Small intestine (tissue), 7 donors: ENCODE measurements at regions not wholly inside any gene's neighbourhood (a gene's known extent, or its start where the extent isn't known, plus 50 kb on each side); places are given as distances from the start of the nearest gene placed in this dataset.

Source experiments
- DNase-seq, 2 donors: peaks; one replicate each; pipeline versions ENCODE4 v3.0.0 to v3.0.0-alpha.2; 2013
- FAIRE-seq: peaks from 2 replicates; lab custom pipeline; 2012; peaks lifted over from hg19 to GRCh38; lab: Jason Lieb, UNC
- H3K27ac ChIP-seq, 3 donors: one replicate each; pipeline ENCODE4 v1.5.1; 2013; ENCODE audit warnings: low read length in 2 of 3, mild to moderate bottlenecking in 2 of 3, control low read depth in 1 of 3, inconsistent platforms in 1 of 3, low read depth in 1 of 3, moderate library complexity in 1 of 3
- H3K27me3 ChIP-seq, 3 donors: one replicate each; pipeline ENCODE4 v1.6.1; 2013; ENCODE audit warnings: low read length in 3 of 3, inconsistent platforms in 1 of 3; ENCODE audit not compliant: control insufficient read depth in 3 of 3, insufficient read depth in 3 of 3
- H3K36me3 ChIP-seq, 3 donors: one replicate each; pipeline ENCODE4 v1.6.1; 2013; ENCODE audit warnings: low read length in 3 of 3, inconsistent platforms in 1 of 3, low read depth in 1 of 3, mild to moderate bottlenecking in 1 of 3, moderate library complexity in 1 of 3; ENCODE audit not compliant: control insufficient read depth in 3 of 3, insufficient read depth in 2 of 3
- H3K4me1 ChIP-seq, 3 donors: one replicate each; pipeline ENCODE4 v1.6.1; 2013; ENCODE audit warnings: low read length in 2 of 3, inconsistent platforms in 1 of 3, low read depth in 1 of 3, mild to moderate bottlenecking in 1 of 3, moderate library complexity in 1 of 3; ENCODE audit not compliant: control insufficient read depth in 3 of 3, insufficient read depth in 2 of 3
- H3K4me3 ChIP-seq, 3 donors: one replicate each; pipeline ENCODE4 v1.5.1; 2013; ENCODE audit warnings: low read length in 3 of 3, control low read depth in 1 of 3, inconsistent platforms in 1 of 3, low read depth in 1 of 3, mild to moderate bottlenecking in 1 of 3, moderate library complexity in 1 of 3
- H3K9me3 ChIP-seq, 2 donors: one replicate each; pipeline ENCODE4 v1.6.1; 2013; ENCODE audit warnings: low read depth in 1 of 2, low read length in 1 of 2; ENCODE audit not compliant: control insufficient read depth in 2 of 2, insufficient read depth in 1 of 2
- WGBS, 3 donors: extraction: QIAGEN DNeasy Blood & Tissue Kit; methylation state at CpG; one replicate each; pipeline ENCODE4 v1.1.7; 2013; 5-methylcytosine and 5-hydroxymethylcytosine counted together
- donor health status: healthy with polysubstance abuse.
- donor health status: control.
- donor health status: control.
- donor health status: Bipolar disorder and iron deficiency.
- donor health status: healthy.

- Histone ChIP-seq H3K9me3 (no peaks in the 10 kb centered on the region), H3K36me3 (no peaks in the 10 kb centered on the region), H3K27ac (no peak overlapping the region), H3K27me3 (no peaks in the 10 kb centered on the region), H3K4me1 (no peaks in the 10 kb centered on the region), H3K4me3 (no peak overlapping the region)
- DNase-seq = no peak
- no peak for FAIRE-seq
- 81 to 89% (median 88%) methylated on average over 28 of the region's 28 CpGs for WGBS, 3 donors
Observed at GRCh38 chr16:55033225-55034156, 102.8 kb downstream of the IRX5 start.

- no peak for FAIRE-seq
- no peaks in the 10 kb centered on the region for H3K27me3 ChIP-seq
- no peak overlapping the region for H3K27ac ChIP-seq
- H3K36me3 ChIP-seq = no peaks in the 10 kb centered on the region
- DNase-seq = peak; percentile 41 to 54
- H3K4me1 ChIP-seq = no peaks in the 10 kb centered on the region
- no peaks in the 10 kb centered on the region for H3K9me3 ChIP-seq
- H3K4me3 ChIP-seq = no peak overlapping the region
- 27 to 35% (median 28%) methylated on average over 9 of the region's 9 CpGs for WGBS, 3 donors
Observed at GRCh38 chr16:55035029-55035428, 104.4 kb downstream of the IRX5 start.

- no peaks in the 10 kb centered on the region for H3K27me3 ChIP-seq
- H3K4me1 ChIP-seq = no peaks in the 10 kb centered on the region
- FAIRE-seq (no peak), DNase-seq (no peak)
- 76 to 79% (median 77%) methylated on average over 4 of the region's 4 CpGs for WGBS, 3 donors
- no peak overlapping the region for H3K27ac ChIP-seq
- H3K4me3 ChIP-seq = no peak overlapping the region
- no peaks in the 10 kb centered on the region for H3K36me3 ChIP-seq
- no peaks in the 10 kb centered on the region for H3K9me3 ChIP-seq
Observed at GRCh38 chr16:55035956-55036355, 105.3 kb downstream of the IRX5 start.

- Histone ChIP-seq H3K4me3 (no peak overlapping the region), H3K4me1 (no peaks in the 10 kb centered on the region), H3K36me3 (no peaks in the 10 kb centered on the region), H3K27me3 (no peaks in the 10 kb centered on the region), H3K27ac (no peak overlapping the region), H3K9me3 (no peaks in the 10 kb centered on the region)
- DNase-seq = no peak
- no peak for FAIRE-seq
- WGBS, 3 donors = 85 to 92% (median 88%) methylated on average over 14 of the region's 14 CpGs
Observed at GRCh38 chr16:55036371-55036821, 105.7 kb downstream of the IRX5 start.

- H3K27ac ChIP-seq = no peak overlapping the region
- FAIRE-seq (no peak), DNase-seq (no peak)
- H3K4me1 ChIP-seq = no peaks in the 10 kb centered on the region
- H3K27me3 ChIP-seq = no peaks in the 10 kb centered on the region
- no peak overlapping the region for H3K4me3 ChIP-seq
- H3K36me3 ChIP-seq = no peaks in the 10 kb centered on the region
- H3K9me3 ChIP-seq = no peaks in the 10 kb centered on the region
- 61 to 79% (median 66%) methylated on average over 4 of the region's 4 CpGs for WGBS, 3 donors
Observed at GRCh38 chr16:55037046-55037445, 106.4 kb downstream of the IRX5 start.

- Histone ChIP-seq H3K27me3 (no peaks in the 10 kb centered on the region), H3K36me3 (no peaks in the 10 kb centered on the region), H3K4me1 (no peaks in the 10 kb centered on the region), H3K4me3 (no peak overlapping the region), H3K27ac (no peak overlapping the region), H3K9me3 (no peaks in the 10 kb centered on the region)
- DNase-seq (no peak), FAIRE-seq (no peak)
- 16 to 26% (median 18%) methylated on average over 5 of the region's 5 CpGs for WGBS, 3 donors
Observed at GRCh38 chr16:55037966-55038365, 107.3 kb downstream of the IRX5 start.

- DNase-seq = no peak
- 65 to 80% (median 77%) methylated on average over 6 of the region's 6 CpGs for WGBS, 3 donors
- Histone ChIP-seq H3K27ac (no peak overlapping the region), H3K27me3 (peaks cover 0 to 2% (median 0%) of the 10 kb centered on the region in 3 donors), H3K9me3 (no peaks in the 10 kb centered on the region), H3K36me3 (no peaks in the 10 kb centered on the region), H3K4me3 (no peak overlapping the region), H3K4me1 (no peaks in the 10 kb centered on the region)
- no peak for FAIRE-seq
Observed at GRCh38 chr16:55039042-55039441, 108.4 kb downstream of the IRX5 start.

GRCh38 chr16:55039511-55039910 lies 108.8 kb downstream of the IRX5 start:
- H3K27me3 ChIP-seq = peaks cover 0 to 2% (median 0%) of the 10 kb centered on the region in 3 donors
- no peak for FAIRE-seq

More at GRCh38 chr16:55039511-55039910, 108.8 kb downstream of the IRX5 start:
- H3K4me3 ChIP-seq = no peak overlapping the region
- H3K4me1 ChIP-seq = no peaks in the 10 kb centered on the region
- DNase-seq = no peak
- no peak overlapping the region for H3K27ac ChIP-seq
- no peaks in the 10 kb centered on the region for H3K36me3 ChIP-seq
- WGBS, 3 donors = 88 to 90% (median 89%) methylated on average over 6 of the region's 6 CpGs
- H3K9me3 ChIP-seq = no peaks in the 10 kb centered on the region
